ENCODE measurements at regions not wholly inside any gene's neighbourhood (a gene's known extent, or its start where the extent isn't known, plus 50 kb on each side); places are given as distances from the start of the nearest gene placed in this dataset.

DNA sequence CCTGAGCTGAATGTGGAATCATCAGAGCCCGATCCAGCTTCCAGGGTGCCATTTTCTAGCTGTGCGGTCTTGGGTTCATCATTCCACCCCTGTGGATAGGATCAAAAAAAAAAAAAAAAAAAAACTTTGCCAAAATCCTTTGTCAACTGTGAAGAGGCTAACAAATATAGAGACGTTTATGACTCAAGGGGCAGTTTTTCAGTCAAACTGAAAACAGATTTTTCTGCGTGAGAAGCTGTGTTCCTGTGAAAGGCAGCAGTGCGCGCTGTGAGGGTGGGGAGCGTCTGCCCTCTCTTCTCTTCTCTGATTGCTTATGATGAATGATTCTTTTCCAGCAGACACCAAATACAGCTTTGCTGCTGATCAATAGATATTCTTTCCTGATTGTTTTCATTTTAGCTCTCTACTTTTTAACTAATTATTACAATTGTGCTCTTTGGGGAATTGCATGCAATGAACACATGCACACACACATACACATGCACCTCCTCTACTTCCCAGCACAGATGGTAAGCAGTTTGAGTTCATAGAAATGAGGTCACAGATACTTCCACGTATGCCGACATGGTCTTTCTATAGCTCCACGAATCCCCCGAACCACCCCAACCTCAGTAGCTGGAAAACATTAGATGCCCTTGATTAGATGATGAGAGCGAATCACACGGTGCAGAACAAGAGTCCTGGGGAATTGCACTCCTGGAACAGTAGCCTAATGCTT lies 175.4 kb downstream of the NRP2 start:
- TF ChIP-seq CTCF (IDR thresholded peaks at IDR 0.05) (no peak), POLR2A (IDR thresholded peaks at IDR 0.05) (no peak)
